GM12891 (cell line): ENCODE measurements at regions not wholly inside any gene's neighbourhood (a gene's known extent, or its start where the extent isn't known, plus 50 kb on each side); places are given as distances from the start of the nearest gene placed in this dataset.

Source experiments
- DNase-seq: peaks from one replicate; pipeline ENCODE4 v3.0.0; 2011; ENCODE audit warnings: low spot score; ENCODE audit not compliant: insufficient read length
- FAIRE-seq: peaks from 2 replicates; lab custom pipeline; 2011; peaks lifted over from hg19 to GRCh38; lab: Jason Lieb, UNC
- PAX5 ChIP-seq: IDR thresholded peaks from 2 replicates; pipeline ENCODE4 v1.6.1; 2011; ENCODE audit warnings: low read length, moderate library complexity, mild to moderate bottlenecking; ENCODE audit not compliant: insufficient read depth, severe bottlenecking
- POLR2A ChIP-seq: IDR thresholded peaks from 2 replicates; pipeline ENCODE4 v1.6.1; 2011; ENCODE audit warnings: low read depth, low read length, control low read depth
- POLR2AphosphoS5 ChIP-seq: IDR thresholded peaks from 2 replicates; pipeline ENCODE4 v1.6.1; 2011; ENCODE audit warnings: low read depth, low read length, control low read depth
- POU2F2 ChIP-seq: IDR thresholded peaks from 2 replicates; pipeline ENCODE4 v1.6.1; 2011; ENCODE audit warnings: low read depth, mild to moderate bottlenecking, control low read depth, low read length, moderate library complexity
- SPI1 ChIP-seq: IDR thresholded peaks from 2 replicates; pipeline ENCODE4 v1.6.1; 2011; ENCODE audit warnings: low read depth, low read length, control low read depth
- TAF1 ChIP-seq: IDR thresholded peaks from 2 replicates; pipeline ENCODE4 v1.6.1; 2011; ENCODE audit warnings: low read depth, low read length, control low read depth

GRCh38 chr18:34159691-34160185, 65.0 kb downstream of the NOL4 start:
- no peak for TF ChIP-seq POLR2AphosphoS5
- TF ChIP-seq POU2F2: no peak
- TF ChIP-seq TAF1: no peak
- no peak for TF ChIP-seq POLR2A
- TF ChIP-seq PAX5: no peak
- TF ChIP-seq SPI1: no peak
- FAIRE-seq: no peak
- DNase-seq: no peak

DNA sequence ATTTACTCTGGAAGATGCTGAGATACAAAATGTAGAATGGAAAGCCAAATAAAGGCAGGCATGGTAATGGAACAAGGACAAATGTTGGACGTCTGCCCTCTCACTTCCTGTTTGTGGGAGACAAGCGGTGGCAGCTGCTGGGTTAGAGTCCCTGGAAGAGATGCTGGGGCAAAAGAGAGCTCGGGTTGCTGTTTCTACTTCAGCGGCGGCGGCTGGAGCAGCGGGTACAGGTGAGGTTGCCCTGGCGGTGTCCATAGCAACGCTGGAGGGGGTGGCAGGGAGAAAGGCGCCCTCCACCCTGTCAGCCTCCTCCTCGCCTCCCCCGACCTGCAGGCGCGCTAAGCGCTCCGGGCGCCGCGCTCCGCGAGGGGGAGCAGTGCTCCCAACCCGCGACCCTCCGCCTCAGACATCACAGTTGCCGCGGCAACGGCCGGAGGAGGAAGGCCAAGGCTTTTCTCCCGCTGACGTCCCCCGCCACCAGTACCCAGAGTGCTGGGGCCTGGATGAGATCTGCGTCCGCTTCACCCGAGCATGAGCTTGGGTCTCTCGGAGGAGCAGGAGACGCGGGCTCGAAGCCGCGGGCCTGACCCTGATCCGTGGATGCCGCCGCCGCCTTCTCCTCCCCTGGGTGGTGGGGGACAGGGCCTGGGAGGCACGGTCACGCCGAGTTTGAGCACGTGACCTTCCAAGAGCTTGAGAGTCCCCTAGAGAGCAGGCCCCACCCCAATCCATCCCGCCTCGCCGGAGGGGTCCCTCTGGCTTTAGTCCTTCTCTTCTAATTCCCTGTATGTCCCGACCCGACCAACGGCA, 65.6 kb downstream of the NOL4 start:
- TF ChIP-seq POLR2A: no peak
- DNase-seq (no peak), FAIRE-seq (no peak)

DNA sequence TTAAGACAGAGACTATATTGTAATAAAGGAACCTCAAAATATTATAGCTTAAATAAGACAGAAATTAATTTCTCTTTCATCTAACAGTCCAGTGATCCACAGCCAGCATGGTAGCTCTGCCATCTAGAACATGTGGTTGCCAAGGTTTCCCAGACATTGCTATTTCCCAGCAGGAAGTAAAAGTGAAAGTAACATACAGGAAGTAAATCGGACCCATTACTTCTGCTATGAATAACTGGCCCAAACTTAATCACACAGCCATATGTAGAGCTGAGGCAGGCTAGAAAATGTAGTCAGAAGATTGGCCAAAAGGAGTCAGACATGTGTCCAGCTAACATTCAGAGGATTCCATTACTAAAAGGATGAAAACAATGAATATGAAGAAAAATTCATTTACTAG, 71.0 kb downstream of the NOL4 start:
- FAIRE-seq: no peak
- no peak for DNase-seq
- TF ChIP-seq SPI1 (no peak), POU2F2 (no peak)

- FAIRE-seq: no peak
- DNase-seq: no peak
- no peak for TF ChIP-seq POU2F2
- no peak for TF ChIP-seq SPI1
- TF ChIP-seq PAX5: no peak
- TF ChIP-seq POLR2AphosphoS5: no peak
- no peak for TF ChIP-seq POLR2A
- TF ChIP-seq TAF1: no peak
Observed at GRCh38 chr18:34131006-34131405, 93.7 kb downstream of the NOL4 start.

DNA sequence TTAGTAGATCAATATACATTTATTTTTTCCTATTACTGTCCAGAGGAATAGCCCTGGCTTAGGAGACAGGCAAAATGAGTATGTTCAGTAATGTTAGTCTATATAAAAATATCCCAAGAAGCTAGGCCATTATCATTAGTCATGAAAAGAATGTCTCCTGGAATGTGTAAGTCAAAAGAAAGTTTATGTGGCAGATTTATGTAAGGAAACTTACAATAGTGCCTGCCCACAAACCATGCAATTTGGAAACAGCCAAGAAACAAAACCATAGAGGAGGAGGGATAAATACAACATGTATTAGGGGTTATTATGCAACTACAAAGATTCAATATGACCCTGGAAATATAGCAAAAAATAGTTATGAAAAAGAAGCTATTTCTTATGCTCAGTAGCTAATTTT, 96.3 kb downstream of the NOL4 start:
- FAIRE-seq (no peak), DNase-seq (no peak)

GRCh38 chr18:34126121-34126520, 98.6 kb downstream of the NOL4 start:
- FAIRE-seq (no peak), DNase-seq (no peak)
- no peak for TF ChIP-seq POLR2AphosphoS5
- no peak for TF ChIP-seq POU2F2
- no peak for TF ChIP-seq SPI1
- no peak for TF ChIP-seq POLR2A
- no peak for TF ChIP-seq TAF1
- no peak for TF ChIP-seq PAX5

More for the DNA sequence above, 96.3 kb downstream of the NOL4 start:
- TF ChIP-seq SPI1 (no peak), TAF1 (no peak), POLR2A (no peak), PAX5 (no peak), POLR2AphosphoS5 (no peak), POU2F2 (no peak)

DNA sequence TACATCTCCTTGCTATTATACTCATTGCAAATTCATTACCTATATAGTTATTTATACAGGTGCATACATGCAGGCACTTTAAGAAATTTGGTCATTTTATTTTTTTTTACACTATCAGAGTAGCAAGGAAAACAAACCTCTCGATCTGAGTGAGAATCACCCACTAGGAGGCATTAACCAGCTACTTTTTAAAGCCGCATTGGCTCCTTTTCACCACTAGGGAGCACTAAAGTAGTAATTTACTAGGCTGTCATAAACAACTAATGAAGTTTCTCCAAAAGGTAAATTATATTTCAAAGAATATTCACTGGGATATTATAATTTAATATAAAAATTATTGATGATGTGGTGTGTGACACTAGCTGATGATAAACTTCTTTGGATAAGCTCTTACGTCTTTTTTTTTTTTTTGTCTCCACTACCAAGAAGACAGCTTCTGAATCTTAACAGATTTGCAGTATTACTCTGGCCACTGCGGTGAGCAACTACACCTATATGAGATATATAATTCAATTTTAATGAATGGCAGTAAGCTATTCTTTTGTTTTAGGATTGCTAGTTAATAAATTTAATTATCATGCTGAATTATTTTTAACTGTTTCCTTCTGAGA, 101.9 kb downstream of the NOL4 start:
- DNase-seq (peak; percentile 11), FAIRE-seq (no peak)
- TF ChIP-seq SPI1 (no peak), TAF1 (no peak)

DNA sequence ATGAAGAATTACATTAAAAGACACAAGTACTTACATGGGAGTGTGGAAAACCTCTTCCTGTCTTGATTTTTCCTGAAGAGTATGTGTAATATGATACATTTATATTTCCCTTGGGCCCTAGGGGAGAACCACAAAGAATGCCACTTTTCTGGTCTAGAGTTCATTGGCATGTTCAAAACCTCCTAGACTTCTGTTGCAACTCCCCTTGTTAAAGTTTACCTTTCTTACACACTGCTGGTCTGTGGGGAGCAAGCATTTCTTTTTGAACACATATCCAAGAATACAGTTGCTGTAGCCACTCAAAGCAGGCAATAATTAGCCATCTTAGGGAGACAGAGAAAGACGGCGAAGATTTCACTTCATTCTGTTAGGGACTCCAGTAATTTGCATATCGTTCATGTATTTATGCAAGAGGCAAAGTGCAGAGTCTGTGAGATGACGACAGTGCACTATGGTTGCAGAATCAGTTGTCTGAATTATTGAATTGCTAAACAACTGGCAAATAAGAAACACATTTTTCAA, 103.5 kb downstream of the NOL4 start:
- DNase-seq (no peak), FAIRE-seq (no peak)
- TF ChIP-seq SPI1 (no peak), PAX5 (no peak), POLR2AphosphoS5 (no peak), POLR2A (no peak), POU2F2 (no peak), TAF1 (no peak)

DNA sequence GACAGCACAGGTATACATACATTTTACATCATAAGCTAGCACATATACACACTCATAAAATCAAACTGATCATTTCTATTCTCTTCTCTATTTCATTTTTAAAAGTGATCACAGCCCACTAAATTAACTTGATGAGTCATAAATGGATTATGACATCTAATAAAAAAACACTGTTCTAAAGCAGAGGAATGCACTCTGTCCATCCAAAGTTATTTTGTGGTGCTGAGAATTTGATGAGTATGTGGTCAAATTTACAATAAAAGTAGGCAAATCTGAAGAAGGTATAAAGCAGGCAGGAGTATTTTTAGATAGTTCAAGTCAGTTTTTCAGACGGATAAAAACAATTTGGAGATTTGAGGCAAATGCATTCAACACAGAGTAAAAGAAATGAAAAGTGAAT, 104.4 kb downstream of the NOL4 start:
- no peak for TF ChIP-seq POLR2A
- no peak for TF ChIP-seq POU2F2
- no peak for TF ChIP-seq POLR2AphosphoS5
- TF ChIP-seq PAX5: no peak
- no peak for TF ChIP-seq TAF1
- TF ChIP-seq SPI1: no peak
- no peak for DNase-seq
- no peak for FAIRE-seq

DNA sequence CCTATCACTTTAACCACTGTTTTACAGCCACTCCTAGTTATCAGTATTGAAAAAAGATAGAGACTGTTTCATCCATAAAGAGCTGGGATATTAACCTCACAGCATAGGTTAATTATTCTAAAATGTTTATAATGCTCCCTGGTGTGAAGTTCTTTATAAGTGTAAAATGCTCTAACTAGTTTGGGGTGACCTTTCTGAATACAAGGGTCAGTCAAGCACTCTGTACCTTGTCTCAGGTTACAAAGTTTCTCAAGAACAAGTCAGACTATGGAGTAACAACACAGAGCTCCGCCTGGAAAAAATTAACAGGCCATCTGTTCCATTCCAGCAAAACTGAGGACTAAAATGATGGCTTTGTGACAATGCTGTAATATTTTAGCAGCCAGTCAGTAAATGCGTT, 107.4 kb downstream of the NOL4 start:
- TF ChIP-seq PAX5: no peak
- TF ChIP-seq POLR2AphosphoS5: no peak
- no peak for TF ChIP-seq SPI1
- TF ChIP-seq POU2F2: no peak
- no peak for TF ChIP-seq TAF1
- TF ChIP-seq POLR2A: no peak

More for the DNA sequence above, 107.4 kb downstream of the NOL4 start:
- no peak for DNase-seq
- no peak for FAIRE-seq
